NAMALWA (cell line): ENCODE measurements at regions not wholly inside any gene's neighbourhood (a gene's known extent, or its start where the extent isn't known, plus 50 kb on each side); places are given as distances from the start of the nearest gene placed in this dataset.
A peak's percentile ranks its signal among the peaks of the same experiment; 100 is the strongest.

Experiments
- DNase-seq: peaks from one replicate; pipeline ENCODE4 v3.0.0-alpha.2; 2015; ENCODE audit warnings: low spot score

- no peak for DNase-seq
These were observed 176.0 kb downstream of the ABHD5 start for GRCh38 chr3:43866529-43867353.

DNA sequence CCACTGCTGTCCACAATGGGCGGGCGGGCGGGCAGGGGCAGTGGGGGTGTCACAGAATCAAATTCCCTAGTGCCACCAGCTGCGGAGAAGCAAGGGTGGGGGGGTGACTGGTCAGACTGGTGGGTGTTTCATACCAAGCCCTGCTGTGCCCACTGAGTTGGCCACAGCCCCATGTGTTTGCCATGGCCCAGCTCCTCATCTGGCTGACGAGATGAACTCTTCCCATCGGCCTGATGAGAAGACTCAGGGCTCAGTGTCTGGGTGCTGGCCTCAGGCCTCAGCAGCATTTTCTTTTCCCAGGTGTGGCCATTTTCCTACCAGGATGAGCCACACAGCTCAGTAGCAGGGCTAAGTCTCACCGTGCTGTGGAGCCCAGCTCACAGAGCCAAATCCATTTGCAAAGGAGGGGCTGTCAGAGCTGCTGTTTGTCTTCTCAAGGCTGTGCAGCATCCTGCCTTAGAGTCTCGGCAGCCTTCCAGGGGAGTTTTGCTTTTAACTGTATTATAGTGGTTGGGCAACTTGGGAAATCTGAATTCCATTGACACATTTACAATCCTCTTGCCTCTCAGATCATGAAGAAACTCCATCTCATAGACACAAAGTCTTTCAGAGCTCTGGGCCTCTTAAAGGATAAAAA is 176.8 kb downstream of the ABHD5 start:
- DNase-seq = no peak

- DNase-seq = no peak
These were observed 178.8 kb downstream of the ABHD5 start for GRCh38 chr3:43869491-43869890.

DNA sequence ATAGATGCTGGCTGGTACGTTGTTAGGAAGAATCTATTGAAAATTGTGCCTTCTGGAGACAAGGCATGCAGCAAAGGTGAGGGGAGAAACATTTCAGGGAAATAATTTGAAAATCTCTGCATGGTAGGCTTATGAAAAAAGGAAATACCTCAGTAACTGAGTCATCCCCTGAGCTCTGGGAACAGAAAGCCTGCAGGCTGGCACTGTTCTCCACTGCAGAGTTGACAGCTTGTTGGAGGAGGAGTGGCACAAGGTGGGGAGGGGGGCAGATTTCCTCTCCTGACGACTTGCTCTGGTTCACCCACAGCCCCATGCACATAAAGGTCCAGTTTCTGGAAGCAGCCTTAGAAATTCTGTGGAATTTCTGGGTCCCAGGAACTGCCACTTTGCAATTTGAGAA is 179.4 kb downstream of the ABHD5 start:
- DNase-seq = no peak

DNA sequence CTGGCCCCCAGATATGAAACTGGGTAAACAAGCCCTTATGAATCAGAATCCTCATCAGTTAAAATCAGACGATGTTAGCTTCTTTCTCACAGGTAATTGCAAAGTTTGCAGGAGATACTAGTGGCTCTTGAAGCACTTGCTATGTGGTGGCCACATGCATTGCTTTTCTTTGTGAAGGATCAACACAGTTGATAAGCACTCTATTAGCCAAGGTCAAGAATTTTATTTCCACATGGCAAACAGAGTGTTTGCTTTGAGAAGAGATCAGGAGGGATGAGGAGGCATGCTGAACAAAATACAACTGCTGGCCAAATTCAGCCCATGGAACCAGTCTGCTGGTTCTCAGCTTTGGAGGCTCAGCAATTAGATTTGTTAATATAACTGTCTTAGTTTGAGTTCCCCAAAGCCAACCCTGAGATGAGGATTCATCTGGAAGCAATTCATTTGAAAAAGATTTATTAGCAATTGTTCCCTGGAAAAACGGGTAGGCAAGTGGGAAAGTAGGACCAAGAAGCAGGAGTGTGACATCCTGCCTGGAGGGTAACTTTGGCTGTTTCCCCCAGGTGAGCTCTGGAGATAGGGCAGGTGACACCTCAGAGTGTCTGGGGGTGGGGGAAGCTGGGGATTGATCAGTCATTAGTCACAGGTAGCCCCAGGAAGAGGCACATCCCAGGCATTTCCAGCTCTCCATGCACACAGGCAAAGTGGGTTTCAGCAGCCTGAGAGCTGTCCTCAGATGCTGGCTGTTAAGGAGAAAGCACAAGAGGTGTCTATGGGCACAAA is 180.3 kb downstream of the ABHD5 start:
- DNase-seq = no peak

- no peak for DNase-seq
These were observed 181.0 kb downstream of the ABHD5 start for GRCh38 chr3:43871627-43872245.

- DNase-seq = no peak
These were observed 181.6 kb downstream of the ABHD5 start for GRCh38 chr3:43872301-43872700.

GRCh38 chr3:43872901-43873300 is 182.2 kb downstream of the ABHD5 start:
- DNase-seq = no peak

- DNase-seq = no peak
These were observed 183.0 kb downstream of the ABHD5 start for GRCh38 chr3:43873723-43874122.

DNA sequence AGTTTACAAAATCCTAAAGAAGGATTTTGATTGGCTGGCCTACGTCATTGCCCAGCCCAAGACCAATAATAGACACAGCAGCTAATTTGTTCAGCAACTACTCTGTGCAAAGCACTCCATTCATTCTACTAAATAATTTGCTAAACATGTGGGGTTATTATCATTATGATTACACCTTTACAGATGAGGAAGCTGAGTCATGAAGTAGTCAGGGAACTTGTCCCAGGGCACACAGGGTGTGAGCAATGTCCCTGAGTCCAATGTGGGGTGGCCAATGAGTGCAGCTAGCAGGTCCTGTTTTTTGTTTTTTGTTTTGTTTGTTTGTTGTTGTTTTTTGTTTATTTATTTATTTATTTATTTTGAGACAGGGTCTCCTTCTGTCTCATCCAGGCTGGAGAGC is 183.6 kb downstream of the ABHD5 start:
- DNase-seq = no peak

DNA sequence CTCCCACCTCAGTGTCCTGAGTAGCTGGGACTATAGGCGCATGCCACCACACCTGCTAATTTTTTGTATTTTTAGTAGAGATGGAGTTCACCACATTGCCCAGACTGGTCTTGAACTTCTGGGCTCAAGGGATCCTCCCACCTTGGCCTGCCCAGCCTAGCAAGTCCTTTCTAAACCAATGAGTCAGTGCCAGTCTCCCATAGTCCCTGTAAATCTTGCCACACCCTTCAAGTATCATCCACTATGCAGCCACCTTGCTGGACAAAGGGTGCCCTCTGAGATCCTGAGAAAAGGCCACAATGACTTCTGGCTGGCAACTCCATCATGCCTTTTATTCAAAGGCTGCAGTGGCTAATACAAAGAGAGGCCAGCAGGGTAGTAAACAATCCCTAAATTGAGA is 184.0 kb downstream of the ABHD5 start:
- no peak for DNase-seq

DNA sequence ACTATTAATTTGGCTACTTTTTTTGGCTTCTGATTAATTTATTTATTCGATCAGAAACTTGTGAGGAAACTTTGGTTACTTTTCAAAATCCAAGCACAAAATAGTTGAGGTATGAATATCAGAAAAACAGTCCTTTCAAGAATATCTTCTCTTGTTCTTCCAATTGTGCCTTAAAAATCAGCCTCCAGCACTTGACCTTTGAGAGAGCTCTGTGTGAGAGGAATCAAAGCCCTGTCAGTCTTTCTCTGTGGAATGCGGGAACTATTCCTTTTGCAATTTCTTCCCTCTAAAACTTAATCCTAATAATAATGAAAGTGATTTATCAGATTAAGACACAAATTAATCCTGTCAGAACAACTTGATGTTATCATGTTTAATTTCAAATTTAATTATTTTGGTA is 185.9 kb downstream of the ABHD5 start:
- no peak for DNase-seq

GRCh38 chr3:43879166-43879565 is 188.4 kb downstream of the ABHD5 start:
- peak; percentile 31 for DNase-seq

GRCh38 chr3:43882976-43883680 is 192.4 kb downstream of the ABHD5 start:
- no peak for DNase-seq

GRCh38 chr3:43883729-43884396 is 193.1 kb downstream of the ABHD5 start:
- DNase-seq = no peak

DNA sequence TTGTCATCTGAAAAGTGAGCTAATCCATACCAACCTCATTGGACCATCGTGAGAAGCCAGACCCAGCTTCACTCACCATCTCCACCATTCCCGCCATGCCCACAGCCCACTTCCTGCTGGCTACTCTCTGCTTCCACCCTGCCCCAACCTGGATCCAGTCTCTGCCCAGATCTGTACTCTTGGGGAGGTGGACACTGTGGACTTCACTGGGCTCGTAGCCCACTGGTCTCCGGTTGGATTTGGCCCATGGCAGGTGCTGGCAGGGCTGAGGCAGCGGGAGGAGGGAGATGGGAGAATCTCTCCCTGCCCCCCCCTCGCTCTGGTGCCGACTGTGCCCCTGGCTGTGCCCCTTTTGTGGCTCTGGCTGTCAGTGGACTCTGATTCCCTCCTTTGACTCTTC is 193.8 kb downstream of the ABHD5 start:
- DNase-seq = no peak

- DNase-seq = no peak
These were observed 195.3 kb downstream of the ABHD5 start for GRCh38 chr3:43885908-43886618.

DNA sequence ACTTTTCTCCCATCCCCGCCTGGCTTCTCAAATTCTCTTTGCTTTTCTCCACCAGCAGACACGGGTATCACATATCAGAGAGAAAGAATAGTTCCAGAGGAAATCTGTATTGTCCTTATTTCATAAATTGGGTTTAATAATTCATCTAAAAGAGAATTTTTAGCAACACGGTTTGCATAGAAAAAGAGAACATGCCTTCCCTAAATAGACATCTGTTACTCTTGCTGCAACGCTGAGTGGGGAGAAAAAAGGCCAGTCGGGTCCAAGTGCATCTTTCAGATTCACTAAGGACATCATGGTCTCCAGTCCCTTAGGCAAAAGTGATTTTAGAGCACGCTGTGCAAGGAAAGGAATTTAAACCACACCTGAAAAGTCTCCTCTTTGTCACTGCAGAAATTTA is 201.3 kb downstream of the ABHD5 start:
- no peak for DNase-seq

DNA sequence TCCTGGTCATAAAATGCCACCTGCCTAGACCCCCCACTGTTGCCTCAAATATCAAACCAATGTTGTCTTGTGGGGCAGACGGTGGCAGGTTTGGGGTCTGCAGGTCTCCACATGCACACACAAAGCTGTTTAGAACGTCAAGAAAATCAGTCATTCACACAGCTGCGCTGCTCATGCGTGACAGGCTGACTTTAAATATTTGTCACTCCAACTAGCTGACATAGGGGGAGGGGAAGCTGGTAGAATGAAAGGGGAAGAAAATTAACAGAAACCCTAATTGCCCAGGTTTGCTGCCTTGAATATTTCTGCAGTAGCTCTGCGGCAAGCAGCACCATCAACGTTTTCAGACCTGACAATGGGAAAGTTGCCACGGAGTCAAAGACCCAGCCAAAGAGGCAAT is 201.8 kb downstream of the ABHD5 start:
- DNase-seq = peak; percentile 84

DNA sequence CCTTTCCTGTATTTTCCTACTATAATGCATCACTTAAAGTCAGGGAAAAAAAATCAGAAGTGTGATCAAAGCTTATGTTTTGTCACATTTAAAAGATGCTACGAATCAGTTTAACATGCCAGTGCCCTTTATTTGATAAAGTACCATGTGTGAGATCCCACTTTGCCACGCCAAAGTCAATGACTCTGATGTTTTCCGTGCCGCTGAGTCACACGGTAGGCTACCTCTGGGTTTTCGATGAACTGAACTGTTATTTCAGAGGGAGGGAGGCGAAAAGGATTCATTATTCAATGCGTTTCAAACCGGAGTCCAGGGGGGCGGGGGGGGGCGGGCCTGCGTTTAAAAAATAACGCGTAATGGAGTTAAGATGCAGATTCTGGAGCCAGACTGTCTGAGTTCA is 203.0 kb downstream of the ABHD5 start:
- DNase-seq = no peak
